H1 (cell line): ENCODE measurements at regions not wholly inside any gene's neighbourhood (a gene's known extent, or its start where the extent isn't known, plus 50 kb on each side); places are given as distances from the start of the nearest gene placed in this dataset.

Experiments
- CTCF ChIA-PET: fragments of 300-600 bp; sonication (Branson Sonifier 250); formaldehyde crosslinking; loops from one replicate; lab custom pipeline; 2021; ENCODE audit not compliant: partially characterized antibody; lab: Charles Lee
- POLR2A ChIA-PET: fragments of 300-600 bp; sonication (Branson Sonifier 250); formaldehyde crosslinking; loops from one replicate; lab custom pipeline; 2021; ENCODE audit warnings: inconsistent platforms; ENCODE audit not compliant: partially characterized antibody; lab: Charles Lee
- DNase-seq, 2 experiments: peaks; one replicate each; pipeline versions ENCODE4 v3.0.0 to v3.0.0-alpha.2; 2010 to 2022; ENCODE audit warnings: low spot score in 2 of 2, low read depth in 1 of 2, mixed read lengths in 1 of 2
- FAIRE-seq: peaks from 2 replicates; lab custom pipeline; 2011; peaks lifted over from hg19 to GRCh38; lab: Jason Lieb, UNC
- H2AFZ ChIP-seq: 2 replicates; pipeline ENCODE4 v1.8.1; 2012; ENCODE audit warnings: low read length, inconsistent platforms
- H2AK5ac ChIP-seq: 2 replicates; pipeline ENCODE4 v1.6.1; 2013; ENCODE audit warnings: low read depth, low read length
- H2BK120ac ChIP-seq: replicated peaks from 2 replicates; pipeline ENCODE3; 2013; ENCODE audit warnings: low read depth, low read length, inconsistent platforms
- H2BK12ac ChIP-seq: 2 replicates; pipeline ENCODE4 v1.6.1; 2013; ENCODE audit warnings: low read depth, low read length
- H2BK15ac ChIP-seq: 2 replicates; pipeline ENCODE4 v1.6.1; 2013; ENCODE audit warnings: low read length
- H2BK20ac ChIP-seq: 2 replicates; pipeline ENCODE4 v1.6.1; 2013; ENCODE audit warnings: low read length
- H2BK5ac ChIP-seq: 2 replicates; pipeline ENCODE4 v1.6.1; 2013; ENCODE audit warnings: low read depth, low read length
- H3K14ac ChIP-seq: 2 replicates; pipeline ENCODE4 v1.6.1; 2013; ENCODE audit warnings: inconsistent platforms; ENCODE audit not compliant: insufficient read length
- H3K18ac ChIP-seq: 2 replicates; pipeline ENCODE4 v1.6.1; 2013; ENCODE audit warnings: low read length; ENCODE audit errors: extremely low read depth
- H3K23ac ChIP-seq: 2 replicates; pipeline ENCODE4 v1.6.1; 2013; ENCODE audit warnings: inconsistent platforms; ENCODE audit not compliant: insufficient read length
- H3K23me2 ChIP-seq: 2 replicates; pipeline ENCODE4 v1.6.1; 2013; ENCODE audit warnings: low read depth, low read length
- H3K27ac ChIP-seq: 2 replicates; pipeline ENCODE4 v1.6.1; 2011; ENCODE audit warnings: low read depth, low read length, inconsistent platforms
- H3K27me3 ChIP-seq, 4 experiments: replicated peaks in 1 of 4; 1 replicate in 1 of 4; 2 replicates in 3 of 4; pipeline versions ENCODE4 v1.6.1 to v1.8.1; 2011 to 2013; ENCODE audit warnings: low read length in 3 of 4, mild to moderate bottlenecking in 3 of 4, inconsistent platforms in 2 of 4, mixed read lengths in 2 of 4, moderate library complexity in 1 of 4; ENCODE audit not compliant: control insufficient read depth in 3 of 4, insufficient read depth in 3 of 4; ENCODE audit errors: extremely low read depth in 1 of 4
- H3K36me3 ChIP-seq, 4 experiments: 2 replicates each; pipeline versions ENCODE4 v1.6.1 to v1.8.1; 2011 to 2013; ENCODE audit warnings: mild to moderate bottlenecking in 4 of 4, low read length in 3 of 4, moderate library complexity in 2 of 4, control low read depth in 1 of 4, inconsistent platforms in 1 of 4; ENCODE audit not compliant: insufficient read depth in 4 of 4, control insufficient read depth in 2 of 4
- H3K4ac ChIP-seq: replicated peaks from 2 replicates; pipeline ENCODE3; 2013; ENCODE audit warnings: low read length, low read depth, mixed read lengths, inconsistent platforms; ENCODE audit not compliant: insufficient read length
- H3K4me1 ChIP-seq, 4 experiments: replicated peaks in 1 of 4; 1 replicate in 1 of 4; 2 replicates in 3 of 4; pipeline versions ENCODE4 v1.6.1 to v1.8.1; 2011 to 2013; ENCODE audit warnings: low read length in 3 of 4, inconsistent platforms in 2 of 4, mixed read lengths in 1 of 4; ENCODE audit not compliant: insufficient read depth in 4 of 4, control insufficient read depth in 3 of 4
- H3K4me2 ChIP-seq, 2 experiments: 2 replicates each; pipeline versions ENCODE4 v1.6.1 to v1.8.1; 2011 to 2013; ENCODE audit warnings: low read depth in 2 of 2, low read length in 2 of 2, control low read depth in 1 of 2, inconsistent platforms in 1 of 2, mild to moderate bottlenecking in 1 of 2; ENCODE audit not compliant: insufficient read depth in 1 of 2
- H3K4me3 ChIP-seq, 4 experiments: fragments of 200-600, 300-600 bp in 1 of 4; sonication (generic), shearing (Covaris generic), sonication (Bioruptor Twin) in 1 of 4; 2 replicates each; pipeline versions ENCODE4 v1.5.1 to v1.8.1; 2011 to 2016; ENCODE audit warnings: low read length in 4 of 4, low read depth in 3 of 4, control low read depth in 2 of 4, inconsistent platforms in 2 of 4, mild to moderate bottlenecking in 2 of 4, mixed read lengths in 1 of 4, moderate library complexity in 1 of 4; ENCODE audit not compliant: insufficient read depth in 2 of 4; ENCODE audit errors: extremely low read depth in 1 of 4
- H3K56ac ChIP-seq: replicated peaks from 2 replicates; pipeline ENCODE3; 2013; ENCODE audit warnings: low read depth, mild to moderate bottlenecking, mixed read lengths, low read length, inconsistent platforms; ENCODE audit not compliant: insufficient read length
- H3K79me1 ChIP-seq: 2 replicates; pipeline ENCODE4 v1.6.1; 2013; ENCODE audit warnings: low read depth, low read length, control low read depth
- H3K79me2 ChIP-seq, 2 experiments: 2 replicates each; pipeline versions ENCODE4 v1.6.1 to v1.8.1; 2012 to 2013; ENCODE audit warnings: low read length in 2 of 2, mild to moderate bottlenecking in 2 of 2, inconsistent platforms in 1 of 2; ENCODE audit not compliant: insufficient read depth in 2 of 2, control insufficient read depth in 1 of 2
- H3K9ac ChIP-seq, 4 experiments: replicated peaks in 1 of 4; 1 replicate in 1 of 4; 2 replicates in 3 of 4; pipeline versions ENCODE4 v1.6.1 to v1.8.1; 2011 to 2013; ENCODE audit warnings: low read depth in 3 of 4, low read length in 3 of 4, control low read depth in 2 of 4, mild to moderate bottlenecking in 2 of 4, moderate library complexity in 2 of 4, inconsistent platforms in 1 of 4; ENCODE audit errors: extremely low read depth in 1 of 4
- H3K9me3 ChIP-seq, 2 experiments: 2 replicates each; pipeline versions ENCODE4 v1.6.1 to v1.8.1; 2012 to 2013; ENCODE audit warnings: mild to moderate bottlenecking in 2 of 2, moderate library complexity in 2 of 2, control low read depth in 1 of 2, inconsistent platforms in 1 of 2, low read depth in 1 of 2, low read length in 1 of 2, mixed read lengths in 1 of 2; ENCODE audit not compliant: insufficient read depth in 2 of 2
- H4K20me1 ChIP-seq, 2 experiments: replicated peaks in 1 of 2; 2 replicates each; pipeline versions ENCODE3 to v1.8.1; 2011 to 2013; ENCODE audit warnings: inconsistent platforms in 2 of 2, low read length in 2 of 2, mild to moderate bottlenecking in 1 of 2; ENCODE audit not compliant: insufficient read depth in 2 of 2, control insufficient read depth in 1 of 2
- H4K5ac ChIP-seq: 2 replicates; pipeline ENCODE4 v1.6.1; 2013; ENCODE audit warnings: low read length, low read depth, mixed read lengths, inconsistent platforms; ENCODE audit not compliant: insufficient read length
- H4K8ac ChIP-seq: 2 replicates; pipeline ENCODE4 v1.8.0; 2013; ENCODE audit warnings: mild to moderate bottlenecking, moderate library complexity, low read length, inconsistent platforms; ENCODE audit not compliant: insufficient read depth; ENCODE audit errors: extremely low read depth
- H4K91ac ChIP-seq: replicated peaks from 2 replicates; pipeline ENCODE3; 2013; ENCODE audit warnings: low read length, mixed read lengths, inconsistent platforms; ENCODE audit not compliant: insufficient read length
- BRCA1 ChIP-seq: IDR thresholded peaks from 2 replicates; pipeline ENCODE4 v1.6.1; 2012; ENCODE audit warnings: low read depth, low read length, improper control_type of control experiment
- EGR1 ChIP-seq: IDR thresholded peaks from 2 replicates; pipeline ENCODE4 v1.6.1; 2011; ENCODE audit warnings: low read depth, low read length, borderline replicate concordance
- EZH2 ChIP-seq: fragments of 200-600 bp; sonication (generic); IDR thresholded peaks from 2 replicates; pipeline ENCODE4 v1.7.1; 2012; ENCODE audit warnings: low read depth, mild to moderate bottlenecking, moderate library complexity, low read length, inconsistent platforms; ENCODE audit not compliant: severe bottlenecking
- HDAC6 ChIP-seq: IDR thresholded peaks from one replicate; pipeline ENCODE4 v1.7.1; 2012; ENCODE audit warnings: low read depth, mild to moderate bottlenecking, inconsistent platforms, low read length, moderate library complexity
- JUN ChIP-seq: IDR thresholded peaks from 2 replicates; pipeline ENCODE4 v1.6.1; 2011; ENCODE audit warnings: low read depth, mild to moderate bottlenecking, improper control_type of control experiment, low read length
- JUND ChIP-seq: IDR thresholded peaks from 2 replicates; pipeline ENCODE4 v1.6.1; 2011; ENCODE audit warnings: mild to moderate bottlenecking, improper control_type of control experiment, low read length
- KDM5A ChIP-seq: fragments of 200-600 bp; IDR thresholded peaks from 2 replicates; pipeline ENCODE4 v1.7.1; 2012; ENCODE audit warnings: mild to moderate bottlenecking, low read length, inconsistent platforms, mixed read lengths
- PHF8 ChIP-seq: fragments of 200-600 bp; sonication (generic); conservative IDR thresholded peaks from 2 replicates; pipeline ENCODE4 v1.7.1; 2012; ENCODE audit warnings: low read depth, mild to moderate bottlenecking, inconsistent platforms, low read length, moderate library complexity
- POLR2A ChIP-seq, 2 experiments: IDR thresholded peaks; 1 replicate in 1 of 2; 2 replicates in 1 of 2; pipeline ENCODE4 v1.6.1; 2011; ENCODE audit warnings: low read depth in 2 of 2, low read length in 2 of 2, mild to moderate bottlenecking in 2 of 2; ENCODE audit errors: control extremely low read depth in 1 of 2
- POU5F1 ChIP-seq: IDR thresholded peaks from 2 replicates; pipeline ENCODE4 v1.6.1; 2011; ENCODE audit warnings: low read depth, mild to moderate bottlenecking, low read length, moderate library complexity
- RAD21 ChIP-seq, 2 experiments: IDR thresholded peaks in 1 of 2; conservative IDR thresholded peaks in 1 of 2; 2 replicates each; pipeline ENCODE4 v1.6.1; 2011; ENCODE audit warnings: low read depth in 2 of 2, low read length in 2 of 2, improper control_type of control experiment in 1 of 2, inconsistent platforms in 1 of 2, mild to moderate bottlenecking in 1 of 2, moderate library complexity in 1 of 2
- RFX5 ChIP-seq: IDR thresholded peaks from 2 replicates; pipeline ENCODE4 v1.6.1; 2011; ENCODE audit warnings: low read depth, low read length, improper control_type of control experiment, borderline replicate concordance
- SP4 ChIP-seq: IDR thresholded peaks from 2 replicates; pipeline ENCODE4 v1.6.1; 2012; ENCODE audit warnings: low read length, inconsistent platforms
- SUZ12 ChIP-seq: fragments of 200-600 bp; sonication (generic); IDR thresholded peaks from 2 replicates; pipeline ENCODE4 v1.6.1; 2012; ENCODE audit warnings: mild to moderate bottlenecking, inconsistent platforms, low read length, moderate library complexity, mixed read lengths
- YY1 ChIP-seq: IDR thresholded peaks from 2 replicates; pipeline ENCODE4 v1.6.1; 2011; ENCODE audit warnings: low read depth, mild to moderate bottlenecking, low read length
- WGBS, 2 experiments: shearing (Covaris generic) in 1 of 2; methylation state at CpG; one replicate each; pipeline versions ENCODE4 v1.1.6 to v1.1.7; 2013 to 2015; ENCODE audit warnings: low lambda C conversion rate in 2 of 2, mixed read lengths in 2 of 2, inconsistent platforms in 1 of 2, low coverage in 1 of 2, missing lambda C conversion rate in 1 of 2; ENCODE audit not compliant: insufficient replicate concordance in 2 of 2, insufficient coverage in 1 of 2, insufficient read length in 1 of 2; ENCODE audit errors: extremely low coverage in 1 of 2, missing lambda C conversion rate in 1 of 2; 5-methylcytosine and 5-hydroxymethylcytosine counted together
- TF ChIP-seq, protein P1 (sequence below): IDR thresholded peaks from 2 replicates; pipeline ENCODE4 v1.6.1; 2012; ENCODE audit warnings: inconsistent platforms

- H3K4me1 ChIP-seq: no peaks in the 10 kb centered on the region
- no peak overlapping the region for H3K56ac ChIP-seq
- FAIRE-seq: no peak
- H4K8ac ChIP-seq: no peak overlapping the region
- no peak overlapping the region for H3K4ac ChIP-seq
- no peak overlapping the region for H3K23ac ChIP-seq
- no peak overlapping the region for H3K18ac ChIP-seq
- H3K79me1 ChIP-seq: no peaks in the 10 kb centered on the region
- H2BK12ac ChIP-seq: no peak overlapping the region
- no peak overlapping the region for H2BK5ac ChIP-seq
- H2BK120ac ChIP-seq: no peak overlapping the region
- H4K5ac ChIP-seq: no peak overlapping the region
- H4K91ac ChIP-seq: no peak overlapping the region
- 71% methylated on average over 2 of the region's 2 CpGs; no CpG with 5 or more reads in 1 of the 2 experiments for WGBS, 2 experiments
- no peak for DNase-seq
- H3K9ac ChIP-seq: no peak overlapping the region
- no peak overlapping the region for H3K4me3 ChIP-seq
- ChIA-PET CTCF (interaction anchor here (0.6 kb wide), 3 partner anchors 52 to 835 kb away, joined by 3 read pairs; no protein-coding TSS in a partner anchor), POLR2A (no interaction called here)
- no peak overlapping the region for H2AK5ac ChIP-seq
- no peaks in the 10 kb centered on the region for H3K79me2 ChIP-seq
- no peak overlapping the region for H2BK20ac ChIP-seq
- H3K14ac ChIP-seq: no peak overlapping the region
- no peak overlapping the region for H3K27ac ChIP-seq
- no peaks in the 10 kb centered on the region for H4K20me1 ChIP-seq
- no peaks in the 10 kb centered on the region for H3K36me3 ChIP-seq
- H3K4me2 ChIP-seq: no peak overlapping the region
- no peak overlapping the region; the same call in 1 of the 2 replicates for H2AFZ ChIP-seq
- H3K9me3 ChIP-seq: no peaks in the 10 kb centered on the region
- H3K27me3 ChIP-seq: no peaks in the 10 kb centered on the region
- no peak overlapping the region for H2BK15ac ChIP-seq
- no peaks in the 10 kb centered on the region for H3K23me2 ChIP-seq
- TF ChIP-seq PHF8 (no peak), POU5F1 (no peak), EZH2 (no peak), POLR2A (IDR thresholded peaks at IDR 0.05; ENCODE audit: control extremely low read depth in 1 of 2, low read depth in 2 of 2, low read length in 2 of 2) (no peak), RFX5 (no peak), EGR1 (no peak), HDAC6 (no peak), JUN (no peak), SP4 (no peak), RAD21 (IDR thresholded peaks at IDR 0.05 in 1 of 2, conservative IDR thresholded peaks at IDR 0.05 in 1 of 2; ENCODE audit: low read depth in 2 of 2, low read length in 2 of 2) (no peak), JUND (no peak), KDM5A (no peak), BRCA1 (no peak), SUZ12 (no peak), YY1 (no peak)
- TF ChIP-seq, protein P1, sequence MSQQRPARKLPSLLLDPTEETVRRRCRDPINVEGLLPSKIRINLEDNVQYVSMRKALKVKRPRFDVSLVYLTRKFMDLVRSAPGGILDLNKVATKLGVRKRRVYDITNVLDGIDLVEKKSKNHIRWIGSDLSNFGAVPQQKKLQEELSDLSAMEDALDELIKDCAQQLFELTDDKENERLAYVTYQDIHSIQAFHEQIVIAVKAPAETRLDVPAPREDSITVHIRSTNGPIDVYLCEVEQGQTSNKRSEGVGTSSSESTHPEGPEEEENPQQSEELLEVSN: no peak
These were observed 621.6 kb upstream of the CHRM3 start for GRCh38 chr1:238764779-238765178.
